Neural progenitor cell (in vitro differentiated cells): ENCODE measurements at regions not wholly inside any gene's neighbourhood (a gene's known extent, or its start where the extent isn't known, plus 50 kb on each side); places are given as distances from the start of the nearest gene placed in this dataset.
A peak's percentile ranks its signal among the peaks of the same experiment; 100 is the strongest.

Experiments used
- DNase-seq: peaks from one replicate; pipeline ENCODE4 v3.0.0-alpha.2; 2016; ENCODE audit warnings: low spot score
- H2AFZ ChIP-seq: fragments of 200-600 bp; sonication (generic); replicated peaks from 2 replicates; pipeline ENCODE4 v1.6.1; 2016; ENCODE audit warnings: antibody characterized with exemption
- H3F3A ChIP-seq: fragments of 200-600 bp; sonication (generic); 2 replicates; pipeline ENCODE4 v1.6.1; 2016; ENCODE audit warnings: antibody characterized with exemption, low read depth
- H3K27ac ChIP-seq: fragments of 200-600 bp; sonication (generic); 2 replicates; pipeline ENCODE4 v1.5.1; 2016; ENCODE audit warnings: mild to moderate bottlenecking
- H3K27me3 ChIP-seq: fragments of 200-600 bp; sonication (generic); 2 replicates; pipeline ENCODE4 v1.6.1; 2016; ENCODE audit warnings: mild to moderate bottlenecking, moderate library complexity
- H3K36me3 ChIP-seq: fragments of 200-600 bp; sonication (generic); 2 replicates; pipeline ENCODE4 v1.5.1; 2016
- H3K4me1 ChIP-seq: fragments of 200-600 bp; sonication (generic); 2 replicates; pipeline ENCODE4 v1.6.1; 2016; ENCODE audit warnings: mixed run types
- H3K4me2 ChIP-seq: fragments of 200-600 bp; sonication (generic); 2 replicates; pipeline ENCODE4 v1.6.1; 2016
- H3K4me3 ChIP-seq: fragments of 200-600 bp; sonication (generic); 2 replicates; pipeline ENCODE4 v1.5.1; 2016
- H3K79me2 ChIP-seq: fragments of 200-600 bp; sonication (generic); 2 replicates; pipeline ENCODE4 v1.6.1; 2016; ENCODE audit warnings: low read depth
- H3K9ac ChIP-seq: fragments of 200-600 bp; sonication (generic); 2 replicates; pipeline ENCODE4 v1.6.1; 2016
- H3K9me3 ChIP-seq: fragments of 200-600 bp; sonication (generic); 2 replicates; pipeline ENCODE4 v1.5.1; 2016; ENCODE audit warnings: low read depth
- H4K20me1 ChIP-seq: fragments of 200-600 bp; sonication (generic); 2 replicates; pipeline ENCODE4 v1.6.1; 2016; ENCODE audit warnings: low read depth
- H3K27ac Mint-ChIP-seq: 3 replicates; pipeline ENCODE4 v1.8.0; 2021; ENCODE audit warnings: mixed read lengths
- H3K27me3 Mint-ChIP-seq: 2 replicates; pipeline ENCODE4 v1.8.0; 2022; ENCODE audit warnings: low read depth, mild to moderate bottlenecking, inconsistent platforms, moderate library complexity, mixed read lengths; ENCODE audit not compliant: insufficient read depth
- H3K36me3 Mint-ChIP-seq: 3 replicates; pipeline ENCODE4 v1.8.0; 2021; ENCODE audit warnings: mixed read lengths
- H3K4me1 Mint-ChIP-seq: 3 replicates; pipeline ENCODE4 v1.8.0; 2021; ENCODE audit warnings: mixed read lengths
- H3K4me3 Mint-ChIP-seq: 3 replicates; pipeline ENCODE4 v1.8.0; 2021; ENCODE audit warnings: mild to moderate bottlenecking, moderate library complexity, mixed read lengths
- H3K9me3 Mint-ChIP-seq: 3 replicates; pipeline ENCODE4 v1.8.0; 2020; ENCODE audit warnings: mixed read lengths
- EZH2 ChIP-seq: fragments of 200-600 bp; sonication (generic); IDR thresholded peaks from 2 replicates; pipeline ENCODE4 v1.6.1; 2017; ENCODE audit warnings: antibody characterized with exemption, mild to moderate bottlenecking, moderate library complexity
- EZH2phosphoT487 ChIP-seq: fragments of 200-600 bp; sonication (generic); IDR thresholded peaks from 2 replicates; pipeline ENCODE4 v1.6.1; 2017; ENCODE audit warnings: antibody characterized with exemption
- TF ChIP-seq, protein P1 (sequence below): fragments of 200-600 bp; sonication (generic); IDR thresholded peaks from 2 replicates; pipeline ENCODE4 v1.5.1; 2017; ENCODE audit warnings: antibody characterized with exemption, mild to moderate bottlenecking

DNA sequence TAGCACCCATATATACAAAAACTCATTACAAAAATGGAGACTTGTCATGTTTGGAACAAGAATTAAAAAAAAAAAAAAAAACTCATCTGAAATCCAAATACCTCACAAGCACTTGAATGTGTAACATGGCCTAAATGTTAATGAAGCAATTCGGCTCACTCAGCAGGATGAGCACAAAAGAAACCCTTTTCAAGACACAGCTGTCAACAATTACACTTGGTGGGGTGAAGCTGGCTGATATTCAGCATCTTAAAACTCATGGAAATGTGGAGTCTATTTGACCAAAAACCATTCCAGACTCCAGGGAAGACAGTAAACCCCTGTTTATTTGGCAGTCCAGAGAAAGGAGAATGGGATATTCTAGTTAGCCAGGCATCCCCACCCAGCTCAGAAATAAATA is 205.4 kb upstream of the TSC22D2 start:
- Histone ChIP-seq H3K4me2 (no peak overlapping the region), H4K20me1 (no peaks in the 10 kb centered on the region), H3K36me3 (no peaks in the 10 kb centered on the region), H3K9me3 (no peaks in the 10 kb centered on the region), H3F3A (peaks cover 7% of the 10 kb centered on the region), H3K79me2 (no peaks in the 10 kb centered on the region), H3K27me3 (no peaks in the 10 kb centered on the region), H3K4me3 (no peak overlapping the region), H3K4me1 (peaks cover 10% of the 10 kb centered on the region), H3K27ac (no peak overlapping the region), H3K9ac (no peak overlapping the region), H2AFZ (no peak overlapping the region)
- no peak for DNase-seq
- H3K9me3 Mint-ChIP-seq = peaks cover 4% of the 10 kb centered on the region
- TF ChIP-seq, protein P1, sequence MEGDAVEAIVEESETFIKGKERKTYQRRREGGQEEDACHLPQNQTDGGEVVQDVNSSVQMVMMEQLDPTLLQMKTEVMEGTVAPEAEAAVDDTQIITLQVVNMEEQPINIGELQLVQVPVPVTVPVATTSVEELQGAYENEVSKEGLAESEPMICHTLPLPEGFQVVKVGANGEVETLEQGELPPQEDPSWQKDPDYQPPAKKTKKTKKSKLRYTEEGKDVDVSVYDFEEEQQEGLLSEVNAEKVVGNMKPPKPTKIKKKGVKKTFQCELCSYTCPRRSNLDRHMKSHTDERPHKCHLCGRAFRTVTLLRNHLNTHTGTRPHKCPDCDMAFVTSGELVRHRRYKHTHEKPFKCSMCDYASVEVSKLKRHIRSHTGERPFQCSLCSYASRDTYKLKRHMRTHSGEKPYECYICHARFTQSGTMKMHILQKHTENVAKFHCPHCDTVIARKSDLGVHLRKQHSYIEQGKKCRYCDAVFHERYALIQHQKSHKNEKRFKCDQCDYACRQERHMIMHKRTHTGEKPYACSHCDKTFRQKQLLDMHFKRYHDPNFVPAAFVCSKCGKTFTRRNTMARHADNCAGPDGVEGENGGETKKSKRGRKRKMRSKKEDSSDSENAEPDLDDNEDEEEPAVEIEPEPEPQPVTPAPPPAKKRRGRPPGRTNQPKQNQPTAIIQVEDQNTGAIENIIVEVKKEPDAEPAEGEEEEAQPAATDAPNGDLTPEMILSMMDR = no peak
- no peak for TF ChIP-seq EZH2
- no peak for TF ChIP-seq EZH2phosphoT487
- peaks cover 20% of the 10 kb centered on the region for H3K4me1 Mint-ChIP-seq
- H3K36me3 Mint-ChIP-seq = no peaks in the 10 kb centered on the region
- peak overlapping the region; percentile 72 for H3K27ac Mint-ChIP-seq
- H3K4me3 Mint-ChIP-seq = no peak overlapping the region
- no peaks in the 10 kb centered on the region for H3K27me3 Mint-ChIP-seq

DNA sequence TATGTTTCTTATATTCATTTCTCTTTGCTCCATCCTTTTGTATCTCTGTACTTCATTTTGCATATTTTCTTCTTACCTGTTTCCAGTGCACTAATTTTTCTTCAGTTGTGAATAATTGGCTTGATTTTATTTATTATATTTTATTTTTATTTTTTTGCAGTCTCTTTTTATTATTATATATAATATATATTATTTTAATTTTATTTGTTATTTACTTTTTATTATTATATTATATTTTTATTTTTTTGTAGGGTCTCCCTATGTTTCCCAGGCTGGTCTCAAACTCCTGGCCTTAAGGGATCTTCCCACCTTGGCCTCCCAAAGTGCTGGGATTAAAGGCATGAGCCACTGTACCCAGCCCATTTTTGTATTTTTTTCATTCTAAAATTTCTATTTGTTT is 213.1 kb upstream of the TSC22D2 start:
- TF ChIP-seq EZH2phosphoT487 (no peak), EZH2 (no peak)
- TF ChIP-seq, protein P1 = no peak
- no peak overlapping the region for H3K9ac ChIP-seq
- no peaks in the 10 kb centered on the region for H3K27me3 Mint-ChIP-seq
- H3K27ac ChIP-seq = no peak overlapping the region
- H3K4me3 Mint-ChIP-seq = no peak overlapping the region
- H3K4me2 ChIP-seq = no peak overlapping the region
- no peaks in the 10 kb centered on the region for H3K4me1 Mint-ChIP-seq
- peaks cover 31% of the 10 kb centered on the region for H3K4me1 ChIP-seq
- no peaks in the 10 kb centered on the region for H3K36me3 Mint-ChIP-seq
- no peaks in the 10 kb centered on the region for H3K79me2 ChIP-seq
- H3K27ac Mint-ChIP-seq = no peak overlapping the region
- no peaks in the 10 kb centered on the region for H3K27me3 ChIP-seq
- H2AFZ ChIP-seq = no peak overlapping the region
- DNase-seq = no peak
- no peaks in the 10 kb centered on the region for H4K20me1 ChIP-seq
- H3K4me3 ChIP-seq = no peak overlapping the region
- peaks cover 11% of the 10 kb centered on the region for H3K9me3 Mint-ChIP-seq
- H3K36me3 ChIP-seq = no peaks in the 10 kb centered on the region
- no peaks in the 10 kb centered on the region for H3K9me3 ChIP-seq
- H3F3A ChIP-seq = no peaks in the 10 kb centered on the region

DNA sequence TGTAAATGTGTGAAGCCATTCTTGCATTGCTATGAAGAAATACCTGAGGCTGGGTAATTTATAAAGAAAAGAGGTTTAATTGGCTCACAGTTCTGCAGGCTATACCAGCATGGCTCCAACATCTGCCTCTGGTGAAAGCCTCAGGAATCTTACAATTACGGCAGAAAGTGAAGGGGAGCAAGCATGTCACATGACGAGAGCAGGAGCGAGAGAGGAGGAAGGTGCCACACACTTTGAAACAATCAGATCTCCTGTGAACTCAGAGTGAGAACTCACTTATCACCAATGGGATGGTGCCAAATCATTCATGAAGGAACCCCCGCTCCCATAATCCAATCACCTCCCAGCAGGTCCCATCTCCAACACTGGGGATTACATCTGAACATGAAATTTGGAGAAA is 213.6 kb upstream of the TSC22D2 start:
- H3K36me3 ChIP-seq = no peaks in the 10 kb centered on the region
- no peak overlapping the region for H3K4me2 ChIP-seq
- H3K4me3 Mint-ChIP-seq = no peak overlapping the region
- H3K9me3 Mint-ChIP-seq = peaks cover 11% of the 10 kb centered on the region
- H3K36me3 Mint-ChIP-seq = no peaks in the 10 kb centered on the region
- no peak for TF ChIP-seq EZH2
- TF ChIP-seq, protein P1 = no peak
- TF ChIP-seq EZH2phosphoT487 = no peak
- H3K27ac Mint-ChIP-seq = no peak overlapping the region
- no peaks in the 10 kb centered on the region for H4K20me1 ChIP-seq
- peaks cover 31% of the 10 kb centered on the region for H3K4me1 ChIP-seq
- no peak overlapping the region for H3K9ac ChIP-seq
- H3F3A ChIP-seq = no peaks in the 10 kb centered on the region
- no peak for DNase-seq
- H3K9me3 ChIP-seq = no peaks in the 10 kb centered on the region
- no peaks in the 10 kb centered on the region for H3K79me2 ChIP-seq
- H3K4me3 ChIP-seq = no peak overlapping the region
- no peaks in the 10 kb centered on the region for H3K4me1 Mint-ChIP-seq
- no peaks in the 10 kb centered on the region for H3K27me3 Mint-ChIP-seq
- no peak overlapping the region for H2AFZ ChIP-seq
- no peaks in the 10 kb centered on the region for H3K27me3 ChIP-seq
- H3K27ac ChIP-seq = no peak overlapping the region
